AG10803 (cell line): ENCODE measurements at regions not wholly inside any gene's neighbourhood (a gene's known extent, or its start where the extent isn't known, plus 50 kb on each side); places are given as distances from the start of the nearest gene placed in this dataset.

Experiments used
- DNase-seq: peaks from one replicate; pipeline ENCODE4 v3.0.0; 2010; ENCODE audit warnings: low read depth
- H3K4me3 ChIP-seq: 2 replicates; pipeline ENCODE4 v1.5.1; 2011; ENCODE audit warnings: mild to moderate bottlenecking, low read length, control low read depth
- CTCF ChIP-seq: conservative IDR thresholded peaks from 2 replicates; pipeline ENCODE4 v1.5.1; 2011; ENCODE audit warnings: mild to moderate bottlenecking, low read length, control low read depth, inconsistent platforms

- DNase-seq, result peak; percentile 12
- peak; percentile 48 for TF ChIP-seq CTCF
These were observed 283.5 kb downstream of the C1orf94 start for GRCh38 chr1:34460193-34460592.

DNA sequence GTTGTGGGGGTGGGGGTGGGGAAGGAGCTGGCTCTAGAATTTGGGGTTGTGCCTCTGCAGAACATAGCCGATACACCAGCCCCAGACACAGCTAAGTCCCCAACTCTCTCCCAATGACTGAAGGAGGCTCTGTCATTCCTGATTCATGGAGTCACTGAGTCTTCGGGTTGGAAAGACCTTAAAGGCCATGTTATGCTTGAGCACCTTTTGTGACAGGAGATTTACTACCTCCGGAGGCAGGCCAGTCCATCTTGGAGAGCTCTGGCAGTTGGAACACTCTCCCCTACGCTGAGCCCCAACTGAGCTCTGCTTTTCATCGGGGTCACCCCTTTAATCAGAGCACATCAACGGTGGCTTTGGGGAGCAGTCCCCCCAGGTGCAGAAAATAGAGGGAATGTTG, 284.4 kb upstream of the GJB5 start:
- no peak for TF ChIP-seq CTCF
- no peak for DNase-seq
- H3K4me3 ChIP-seq, result no peak overlapping the region

More at GRCh38 chr1:34460193-34460592, 283.5 kb downstream of the C1orf94 start:
- no peak overlapping the region for H3K4me3 ChIP-seq

DNA sequence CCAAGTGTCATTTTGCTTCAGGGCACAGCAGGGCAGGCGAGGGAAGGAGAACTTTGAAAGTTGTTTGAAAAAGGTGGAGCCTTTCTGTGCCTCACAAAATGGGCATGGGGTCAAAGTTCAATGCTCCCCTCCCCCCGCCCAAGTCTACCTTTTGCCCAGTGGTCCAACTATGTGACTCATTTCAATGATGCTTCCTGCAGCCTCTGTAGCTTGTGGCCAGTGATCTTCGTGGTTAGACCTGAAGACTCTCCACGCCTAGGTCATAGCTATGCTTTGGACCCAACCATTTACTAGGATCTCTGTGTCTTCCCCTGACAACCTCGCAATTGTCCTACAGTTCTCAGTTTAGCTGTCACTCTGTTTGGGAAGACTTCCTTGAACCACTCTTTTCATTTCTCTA, 280.3 kb upstream of the GJB5 start:
- no peak for DNase-seq
- H3K4me3 ChIP-seq, result no peak overlapping the region
- no peak for TF ChIP-seq CTCF

DNA sequence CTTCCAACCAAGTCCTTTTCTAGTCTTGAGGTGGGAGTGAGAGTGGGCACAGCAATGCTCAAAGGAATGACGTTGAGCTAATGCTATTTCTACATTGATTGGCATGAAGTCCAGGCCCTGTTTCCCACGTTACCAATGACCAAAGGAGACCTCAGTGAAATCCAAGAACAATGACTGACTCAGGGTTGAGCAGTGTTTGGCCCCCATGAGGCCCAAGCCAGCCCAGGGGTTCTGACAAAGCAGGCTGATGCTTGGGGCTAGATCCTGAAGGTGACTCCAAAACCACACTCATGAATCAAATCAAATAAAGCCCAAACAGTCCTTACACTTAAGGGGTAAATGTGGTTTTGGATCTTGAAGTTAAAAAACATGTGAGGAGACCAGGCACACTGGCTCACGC, 278.5 kb upstream of the GJB5 start:
- H3K4me3 ChIP-seq, result no peak overlapping the region
- no peak for DNase-seq
- no peak for TF ChIP-seq CTCF

- TF ChIP-seq CTCF, result no peak
- H3K4me3 ChIP-seq, result no peak overlapping the region
- no peak for DNase-seq
These were observed 277.2 kb upstream of the GJB5 start for GRCh38 chr1:34477632-34478141.

- TF ChIP-seq CTCF, result no peak
- no peak for DNase-seq
- no peak overlapping the region for H3K4me3 ChIP-seq
These were observed 276.3 kb upstream of the GJB5 start for GRCh38 chr1:34478515-34479076.

- DNase-seq, result no peak
- H3K4me3 ChIP-seq, result no peak overlapping the region
- TF ChIP-seq CTCF, result no peak
These were observed 275.1 kb upstream of the GJB5 start for GRCh38 chr1:34479731-34480130.
